ENCODE measurements at regions not wholly inside any gene's neighbourhood (a gene's known extent, or its start where the extent isn't known, plus 50 kb on each side); places are given as distances from the start of the nearest gene placed in this dataset.
"Not testable (repeated sequence)": the region's sequence is repeated elsewhere in the genome, so short reads cannot be mapped to it uniquely, and the experiment has no call there.

DNA sequence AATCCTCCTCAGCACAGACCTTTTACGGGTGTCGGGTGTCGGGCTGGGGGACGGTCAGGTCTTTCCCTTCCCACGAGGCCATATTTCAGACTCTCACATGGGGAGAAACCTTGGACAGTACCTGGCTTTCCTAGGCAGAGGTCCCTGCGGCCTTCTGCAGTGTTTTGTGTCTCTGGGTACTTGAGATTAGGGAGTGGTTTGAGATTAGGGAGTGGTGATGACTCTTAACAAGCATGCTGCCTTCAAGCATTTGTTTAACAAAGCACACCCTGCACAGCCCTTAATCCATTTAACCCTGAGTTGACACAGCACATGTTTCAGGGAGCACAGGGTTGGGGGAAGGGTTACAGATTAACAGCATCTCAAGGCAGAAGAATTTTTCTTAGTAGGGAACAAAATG, 113.0 kb upstream of the ZNF92 start:
- TF ChIP-seq, protein P1, sequence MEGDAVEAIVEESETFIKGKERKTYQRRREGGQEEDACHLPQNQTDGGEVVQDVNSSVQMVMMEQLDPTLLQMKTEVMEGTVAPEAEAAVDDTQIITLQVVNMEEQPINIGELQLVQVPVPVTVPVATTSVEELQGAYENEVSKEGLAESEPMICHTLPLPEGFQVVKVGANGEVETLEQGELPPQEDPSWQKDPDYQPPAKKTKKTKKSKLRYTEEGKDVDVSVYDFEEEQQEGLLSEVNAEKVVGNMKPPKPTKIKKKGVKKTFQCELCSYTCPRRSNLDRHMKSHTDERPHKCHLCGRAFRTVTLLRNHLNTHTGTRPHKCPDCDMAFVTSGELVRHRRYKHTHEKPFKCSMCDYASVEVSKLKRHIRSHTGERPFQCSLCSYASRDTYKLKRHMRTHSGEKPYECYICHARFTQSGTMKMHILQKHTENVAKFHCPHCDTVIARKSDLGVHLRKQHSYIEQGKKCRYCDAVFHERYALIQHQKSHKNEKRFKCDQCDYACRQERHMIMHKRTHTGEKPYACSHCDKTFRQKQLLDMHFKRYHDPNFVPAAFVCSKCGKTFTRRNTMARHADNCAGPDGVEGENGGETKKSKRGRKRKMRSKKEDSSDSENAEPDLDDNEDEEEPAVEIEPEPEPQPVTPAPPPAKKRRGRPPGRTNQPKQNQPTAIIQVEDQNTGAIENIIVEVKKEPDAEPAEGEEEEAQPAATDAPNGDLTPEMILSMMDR (IDR thresholded peaks at IDR 0.05; ENCODE audit: control extremely low read depth in 1 of 3, insufficient read depth in 1 of 3, low read depth in 1 of 3, low read length in 3 of 3) = not testable (repeated sequence)
- not testable (repeated sequence) for TF ChIP-seq SP4 (IDR thresholded peaks at IDR 0.05; ENCODE audit: low read length); EGR1 (IDR thresholded peaks at IDR 0.05; ENCODE audit: borderline replicate concordance, low read depth, low read length); POLR2AphosphoS5 (IDR thresholded peaks at IDR 0.05; ENCODE audit: low read depth, low read length); RAD21 (IDR thresholded peaks at IDR 0.05 in 1 of 2, conservative IDR thresholded peaks at IDR 0.05 in 1 of 2; ENCODE audit: low read depth in 2 of 2, low read length in 2 of 2); EZH2 (IDR thresholded peaks at IDR 0.05; ENCODE audit: low read depth, low read length, severe bottlenecking)
- TF ChIP-seq, protein P2, sequence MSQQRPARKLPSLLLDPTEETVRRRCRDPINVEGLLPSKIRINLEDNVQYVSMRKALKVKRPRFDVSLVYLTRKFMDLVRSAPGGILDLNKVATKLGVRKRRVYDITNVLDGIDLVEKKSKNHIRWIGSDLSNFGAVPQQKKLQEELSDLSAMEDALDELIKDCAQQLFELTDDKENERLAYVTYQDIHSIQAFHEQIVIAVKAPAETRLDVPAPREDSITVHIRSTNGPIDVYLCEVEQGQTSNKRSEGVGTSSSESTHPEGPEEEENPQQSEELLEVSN (IDR thresholded peaks at IDR 0.05) = not testable (repeated sequence)
